ENCODE measurements at regions not wholly inside any gene's neighbourhood (a gene's known extent, or its start where the extent isn't known, plus 50 kb on each side); places are given as distances from the start of the nearest gene placed in this dataset.

DNA sequence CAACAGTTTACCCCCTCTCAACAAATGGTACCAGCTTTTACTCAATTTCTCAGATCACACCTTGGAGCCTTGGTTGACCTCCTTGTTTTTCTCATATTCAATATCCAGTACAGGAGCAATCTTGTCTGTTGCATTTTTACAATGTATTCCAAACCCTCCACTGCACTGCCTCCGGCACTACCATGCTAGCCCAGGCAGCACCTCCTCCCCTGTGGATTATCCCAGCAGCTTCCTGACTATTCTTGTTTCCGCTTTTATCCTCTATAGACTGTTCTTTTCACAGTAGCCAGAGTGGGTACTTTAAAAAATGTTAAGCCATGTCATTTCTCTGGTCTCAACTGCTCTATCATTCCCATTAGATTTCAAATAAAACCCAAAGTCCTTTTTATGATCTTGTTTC lies 253.4 kb upstream of the GPRIN3 start:
- Mint-ChIP-seq H3K27ac (no peak overlapping the region), H3K36me3 (ENCODE audit: insufficient read depth in 2 of 2) (no peaks in the 10 kb centered on the region), H3K4me1 (ENCODE audit: low read depth) (peaks cover 10% of the 10 kb centered on the region), H3K9me3 (no peaks in the 10 kb centered on the region), H3K27me3 (ENCODE audit: low read depth) (peaks cover 10% of the 10 kb centered on the region), H3K4me3 (no peak overlapping the region)
- ATAC-seq (replicated peaks in 1 of 2) (no peak), DNase-seq (no peak)

DNA sequence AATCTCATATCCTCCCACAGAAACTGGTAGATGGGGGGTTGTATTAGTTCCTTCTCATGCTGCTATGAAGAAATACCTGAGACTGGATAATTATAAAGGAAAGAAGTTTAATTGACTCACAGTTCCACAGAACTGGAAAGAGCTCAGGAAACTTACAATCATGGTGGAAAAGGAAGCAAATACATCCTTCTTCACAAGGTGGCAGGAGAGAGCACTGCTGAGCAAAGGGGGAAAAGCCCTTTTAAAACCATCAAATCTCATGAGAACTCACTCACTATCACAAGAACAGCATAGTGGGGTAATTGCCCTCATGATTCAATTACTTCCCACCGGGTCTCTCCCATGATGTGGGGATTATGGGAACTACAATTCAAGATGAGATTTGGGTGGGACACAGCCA lies 250.5 kb upstream of the GPRIN3 start:
- Mint-ChIP-seq H3K4me3 (no peak overlapping the region), H3K27ac (no peak overlapping the region), H3K27me3 (ENCODE audit: low read depth) (peaks cover 10% of the 10 kb centered on the region), H3K4me1 (ENCODE audit: low read depth) (peaks cover 3% of the 10 kb centered on the region), H3K36me3 (ENCODE audit: insufficient read depth in 2 of 2) (no peaks in the 10 kb centered on the region), H3K9me3 (no peaks in the 10 kb centered on the region)
- ATAC-seq (replicated peaks in 1 of 2) (no peak), DNase-seq (no peak)

- Mint-ChIP-seq H3K4me1 (ENCODE audit: low read depth) (no peaks in the 10 kb centered on the region), H3K36me3 (ENCODE audit: insufficient read depth in 2 of 2) (no peaks in the 10 kb centered on the region), H3K27ac (no peak overlapping the region), H3K4me3 (no peak overlapping the region), H3K9me3 (no peaks in the 10 kb centered on the region), H3K27me3 (ENCODE audit: low read depth) (peaks cover 10% of the 10 kb centered on the region)
- ATAC-seq (replicated peaks in 1 of 2) (no peak), DNase-seq (no peak)
Observed at GRCh38 chr4:89556601-89557305, 249.2 kb upstream of the GPRIN3 start.

- Mint-ChIP-seq H3K27me3 (ENCODE audit: low read depth) (peaks cover 20% of the 10 kb centered on the region), H3K4me3 (no peak overlapping the region), H3K27ac (no peak overlapping the region), H3K4me1 (ENCODE audit: low read depth) (no peaks in the 10 kb centered on the region), H3K36me3 (ENCODE audit: insufficient read depth in 2 of 2) (no peaks in the 10 kb centered on the region), H3K9me3 (peaks cover 0 to 2% of the 10 kb centered on the region in 2 donors)
- ATAC-seq (replicated peaks in 1 of 2) (no peak), DNase-seq (no peak)
Observed at GRCh38 chr4:89551191-89551590, 243.6 kb upstream of the GPRIN3 start.

DNA sequence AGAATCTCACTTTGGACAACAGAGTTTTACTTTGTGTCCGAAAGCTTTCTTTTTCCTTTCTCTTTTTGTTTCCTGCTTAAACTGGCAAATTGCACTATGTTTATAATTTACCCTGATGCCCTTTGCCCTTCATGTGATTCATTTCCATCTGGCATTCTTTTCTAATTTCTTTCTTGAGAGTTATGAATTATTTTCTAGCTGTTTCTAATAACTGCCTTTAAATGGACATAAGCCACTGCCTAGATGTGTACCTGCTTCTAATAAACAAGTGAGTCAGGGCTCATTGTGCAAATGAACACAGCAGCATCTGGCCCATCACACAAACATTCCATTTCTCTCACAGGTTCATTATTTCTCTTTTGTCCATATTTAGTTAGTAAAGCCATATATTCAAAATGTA lies 242.3 kb upstream of the GPRIN3 start:
- Mint-ChIP-seq H3K27me3 (ENCODE audit: low read depth) (peaks cover 25% of the 10 kb centered on the region), H3K36me3 (ENCODE audit: insufficient read depth in 2 of 2) (no peaks in the 10 kb centered on the region), H3K4me1 (ENCODE audit: low read depth) (no peaks in the 10 kb centered on the region), H3K27ac (peak overlapping the region; percentile 4), H3K4me3 (no peak overlapping the region), H3K9me3 (peaks cover 2 to 7% of the 10 kb centered on the region in 2 donors)
- ATAC-seq (replicated peaks in 1 of 2) (no peak), DNase-seq (no peak)

DNA sequence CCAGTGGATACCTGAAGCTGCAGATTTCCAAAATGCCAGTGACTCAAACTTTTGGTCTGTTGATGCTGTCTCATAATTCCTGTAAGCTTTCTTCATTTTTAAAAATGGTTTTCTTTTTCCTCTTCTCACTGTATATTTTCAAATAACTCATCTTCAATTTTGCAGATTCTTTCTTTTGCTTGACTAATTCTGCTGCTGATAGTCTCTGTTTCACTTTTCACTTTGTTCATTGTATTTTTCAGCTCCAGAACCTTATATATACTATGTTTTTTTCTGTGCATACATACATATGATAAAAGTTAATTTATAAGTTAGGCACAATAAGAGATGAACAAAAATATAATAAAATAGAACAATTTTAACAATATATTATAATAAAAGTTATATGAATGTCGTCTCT lies 237.7 kb upstream of the GPRIN3 start:
- Mint-ChIP-seq H3K36me3 (ENCODE audit: insufficient read depth in 2 of 2) (peaks cover 6 to 9% of the 10 kb centered on the region in 2 donors), H3K9me3 (peaks cover 6 to 16% of the 10 kb centered on the region in 2 donors), H3K27ac (no peak overlapping the region), H3K27me3 (ENCODE audit: low read depth) (peaks cover 25% of the 10 kb centered on the region), H3K4me3 (no peak overlapping the region), H3K4me1 (ENCODE audit: low read depth) (peaks cover 2% of the 10 kb centered on the region)
- no peak for DNase-seq
- no peak for ATAC-seq (replicated peaks in 1 of 2)

DNA sequence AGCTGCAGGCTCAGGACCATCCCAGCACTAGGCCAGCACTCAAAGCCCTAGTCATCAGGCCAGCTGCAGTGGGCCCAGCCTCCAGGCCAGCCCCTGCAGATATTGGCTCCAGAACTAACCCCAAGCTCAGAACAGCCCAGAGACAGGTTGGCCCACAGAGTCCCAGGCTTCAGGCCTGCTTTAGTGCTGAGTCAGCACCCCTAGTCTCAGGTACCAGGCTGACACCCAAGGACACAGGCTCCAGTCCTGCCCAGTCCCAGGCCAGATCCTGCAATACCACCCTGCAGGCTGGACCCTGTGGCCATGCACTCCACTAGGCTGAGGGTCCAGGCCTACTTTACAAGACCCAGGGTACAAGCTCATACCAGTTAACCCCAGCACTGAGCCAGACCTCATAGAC lies 234.4 kb upstream of the GPRIN3 start:
- peaks cover 6 to 14% of the 10 kb centered on the region in 2 donors for H3K9me3 Mint-ChIP-seq
- H3K27me3 Mint-ChIP-seq (ENCODE audit: low read depth) = peaks cover 38% of the 10 kb centered on the region
- no peak overlapping the region for H3K27ac Mint-ChIP-seq
- ATAC-seq (replicated peaks in 1 of 2) (no peak), DNase-seq (no peak)
- H3K4me1 Mint-ChIP-seq (ENCODE audit: low read depth) = peaks cover 17% of the 10 kb centered on the region
- H3K4me3 Mint-ChIP-seq = no peak overlapping the region
- H3K36me3 Mint-ChIP-seq (ENCODE audit: insufficient read depth in 2 of 2) = peaks cover 6 to 9% of the 10 kb centered on the region in 2 donors

GRCh38 chr4:89539797-89540711 lies 232.5 kb upstream of the GPRIN3 start:
- no peak overlapping the region for H3K27ac Mint-ChIP-seq
- peak; percentile 60 to 73 for ATAC-seq (replicated peaks in 1 of 2)
- peaks cover 4 to 10% of the 10 kb centered on the region in 2 donors for H3K9me3 Mint-ChIP-seq
- no peak for DNase-seq
- peak overlapping the region; percentile 24 to 49 for H3K4me3 Mint-ChIP-seq
- peaks cover 17% of the 10 kb centered on the region for H3K4me1 Mint-ChIP-seq (ENCODE audit: low read depth)
- peaks cover 38% of the 10 kb centered on the region for H3K27me3 Mint-ChIP-seq (ENCODE audit: low read depth)
- H3K36me3 Mint-ChIP-seq (ENCODE audit: insufficient read depth in 2 of 2) = peaks cover 6 to 9% of the 10 kb centered on the region in 2 donors

- H3K27me3 Mint-ChIP-seq (ENCODE audit: low read depth) = peaks cover 38% of the 10 kb centered on the region
- peaks cover 6 to 9% of the 10 kb centered on the region in 2 donors for H3K36me3 Mint-ChIP-seq (ENCODE audit: insufficient read depth in 2 of 2)
- peak overlapping the region in 1 of 2 donors; percentile 24 for H3K4me3 Mint-ChIP-seq
- peaks cover 2 to 8% of the 10 kb centered on the region in 2 donors for H3K9me3 Mint-ChIP-seq
- DNase-seq (no peak), ATAC-seq (replicated peaks in 1 of 2) (no peak)
- H3K27ac Mint-ChIP-seq = no peak overlapping the region
- peaks cover 17% of the 10 kb centered on the region for H3K4me1 Mint-ChIP-seq (ENCODE audit: low read depth)
Observed at GRCh38 chr4:89539374-89539773, 231.8 kb upstream of the GPRIN3 start.

DNA sequence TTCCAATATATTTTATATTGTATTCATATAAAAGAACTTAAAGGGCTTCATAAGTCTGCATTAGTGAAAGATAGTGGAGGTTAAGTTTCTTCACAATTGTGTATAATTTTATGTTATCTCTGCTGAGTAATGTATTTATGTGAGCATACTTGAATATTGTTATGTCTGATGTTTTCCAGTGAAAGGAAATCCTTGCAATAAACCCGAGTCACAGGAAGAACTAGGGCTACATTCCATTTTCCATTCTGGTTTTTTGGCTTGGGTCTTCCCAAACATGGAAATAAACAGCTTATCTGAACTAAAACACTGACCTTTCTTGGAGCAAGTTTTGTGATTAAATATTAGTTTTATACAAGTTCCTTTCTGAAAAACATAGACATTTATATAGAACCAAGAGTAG lies 231.3 kb upstream of the GPRIN3 start:
- peaks cover 38% of the 10 kb centered on the region for H3K27me3 Mint-ChIP-seq (ENCODE audit: low read depth)
- ATAC-seq (replicated peaks in 1 of 2) = no peak
- peaks cover 5 to 7% of the 10 kb centered on the region in 2 donors for H3K36me3 Mint-ChIP-seq (ENCODE audit: insufficient read depth in 2 of 2)
- no peak for DNase-seq
- peaks cover 17% of the 10 kb centered on the region for H3K4me1 Mint-ChIP-seq (ENCODE audit: low read depth)
- no peak overlapping the region for H3K27ac Mint-ChIP-seq
- H3K4me3 Mint-ChIP-seq = no peak overlapping the region
- peaks cover 0 to 7% of the 10 kb centered on the region in 2 donors for H3K9me3 Mint-ChIP-seq

- H3K27ac Mint-ChIP-seq = no peak overlapping the region
- no peak for ATAC-seq (replicated peaks in 1 of 2)
- DNase-seq = no peak
- H3K27me3 Mint-ChIP-seq (ENCODE audit: low read depth) = peaks cover 40% of the 10 kb centered on the region
- peaks cover 17% of the 10 kb centered on the region for H3K4me1 Mint-ChIP-seq (ENCODE audit: low read depth)
- H3K4me3 Mint-ChIP-seq = no peak overlapping the region
- peaks cover 4 to 5% of the 10 kb centered on the region in 2 donors for H3K36me3 Mint-ChIP-seq (ENCODE audit: insufficient read depth in 2 of 2)
- peaks cover 0 to 4% of the 10 kb centered on the region in 2 donors for H3K9me3 Mint-ChIP-seq
Observed at GRCh38 chr4:89538171-89538570, 230.6 kb upstream of the GPRIN3 start.

GRCh38 chr4:89537281-89537680 lies 229.7 kb upstream of the GPRIN3 start:
- H3K36me3 Mint-ChIP-seq (ENCODE audit: insufficient read depth in 2 of 2) = peaks cover 0 to 3% of the 10 kb centered on the region in 2 donors
- H3K27me3 Mint-ChIP-seq (ENCODE audit: low read depth) = peaks cover 46% of the 10 kb centered on the region
- no peak overlapping the region for H3K4me3 Mint-ChIP-seq
- peaks cover 17% of the 10 kb centered on the region for H3K4me1 Mint-ChIP-seq (ENCODE audit: low read depth)
- H3K27ac Mint-ChIP-seq = no peak overlapping the region
- ATAC-seq (replicated peaks in 1 of 2) = no peak
- DNase-seq = no peak
- no peaks in the 10 kb centered on the region for H3K9me3 Mint-ChIP-seq

- no peak overlapping the region for H3K4me3 Mint-ChIP-seq
- H3K4me1 Mint-ChIP-seq (ENCODE audit: low read depth) = peaks cover 15% of the 10 kb centered on the region
- H3K36me3 Mint-ChIP-seq (ENCODE audit: insufficient read depth in 2 of 2) = no peaks in the 10 kb centered on the region
- ATAC-seq (replicated peaks in 1 of 2) (no peak), DNase-seq (no peak)
- H3K9me3 Mint-ChIP-seq = no peaks in the 10 kb centered on the region
- peaks cover 62% of the 10 kb centered on the region for H3K27me3 Mint-ChIP-seq (ENCODE audit: low read depth)
- H3K27ac Mint-ChIP-seq = no peak overlapping the region
Observed at GRCh38 chr4:89535251-89535650, 227.7 kb upstream of the GPRIN3 start.
